ENCODE measurements at regions not wholly inside any gene's neighbourhood (a gene's known extent, or its start where the extent isn't known, plus 50 kb on each side); places are given as distances from the start of the nearest gene placed in this dataset.

- no peak for ATAC-seq
- H3K4me1 ChIP-seq, result no peaks in the 10 kb centered on the region
- H3K36me3 ChIP-seq (ENCODE audit: insufficient read depth in 1 of 2, low read depth in 1 of 2), result no peaks in the 10 kb centered on the region
- intact Hi-C loops (cut with DNase I), result no loop called here
- no peak overlapping the region for H3K4me3 ChIP-seq
- no peak overlapping the region for H3K27ac ChIP-seq
- no peaks in the 10 kb centered on the region for H3K27me3 ChIP-seq (ENCODE audit: insufficient read depth in 3 of 3, low read length in 2 of 3)
- DNase-seq, result no peak
- TF ChIP-seq CTCF (IDR thresholded peaks at IDR 0.05), result no peak
- no peaks in the 10 kb centered on the region for H3K9me3 ChIP-seq
These were observed 387.5 kb downstream of the ADCYAP1 start for GRCh38 chr18:1292167-1292566.

GRCh38 chr18:1294229-1294628 lies 389.6 kb downstream of the ADCYAP1 start:
- no peaks in the 10 kb centered on the region for H3K27me3 ChIP-seq (ENCODE audit: insufficient read depth in 3 of 3, low read length in 2 of 3)
- H3K4me3 ChIP-seq, result no peak overlapping the region
- H3K36me3 ChIP-seq (ENCODE audit: insufficient read depth in 1 of 2, low read depth in 1 of 2), result no peaks in the 10 kb centered on the region
- no peaks in the 10 kb centered on the region for H3K4me1 ChIP-seq
- no peak for ATAC-seq
- TF ChIP-seq CTCF (IDR thresholded peaks at IDR 0.05), result no peak
- WGBS, 3 donors, result 55 to 64% (median 61%) methylated on average over 4 of the region's 4 CpGs
- no peaks in the 10 kb centered on the region for H3K9me3 ChIP-seq
- no peak overlapping the region for H3K27ac ChIP-seq
- intact Hi-C loops (cut with DNase I), result no loop called here
- DNase-seq, result no peak

- WGBS, 3 donors, result 70 to 77% (median 73%) methylated on average over 6 of the region's 6 CpGs
- Histone ChIP-seq H3K4me3 (no peak overlapping the region), H3K36me3 (ENCODE audit: insufficient read depth in 1 of 2, low read depth in 1 of 2) (no peaks in the 10 kb centered on the region), H3K9me3 (no peaks in the 10 kb centered on the region), H3K4me1 (no peaks in the 10 kb centered on the region), H3K27ac (no peak overlapping the region), H3K27me3 (ENCODE audit: insufficient read depth in 3 of 3, low read length in 2 of 3) (no peaks in the 10 kb centered on the region)
- intact Hi-C loops (cut with DNase I), result no loop called here
- no peak for ATAC-seq
- DNase-seq, result no peak
- TF ChIP-seq CTCF (IDR thresholded peaks at IDR 0.05), result no peak
These were observed 391.6 kb downstream of the ADCYAP1 start for GRCh38 chr18:1296237-1296636.

GRCh38 chr18:1302861-1303260 lies 398.2 kb downstream of the ADCYAP1 start:
- ATAC-seq, result no peak
- Histone ChIP-seq H3K27me3 (ENCODE audit: insufficient read depth in 3 of 3, low read length in 2 of 3) (no peaks in the 10 kb centered on the region), H3K36me3 (ENCODE audit: insufficient read depth in 1 of 2, low read depth in 1 of 2) (no peaks in the 10 kb centered on the region), H3K9me3 (no peaks in the 10 kb centered on the region), H3K4me1 (no peaks in the 10 kb centered on the region), H3K4me3 (no peak overlapping the region), H3K27ac (no peak overlapping the region)
- intact Hi-C loops (cut with DNase I), result no loop called here
- TF ChIP-seq CTCF (IDR thresholded peaks at IDR 0.05), result no peak
- DNase-seq, result no peak

- TF ChIP-seq CTCF (IDR thresholded peaks at IDR 0.05), result no peak
- DNase-seq (no peak), ATAC-seq (no peak)
- Histone ChIP-seq H3K27me3 (ENCODE audit: insufficient read depth in 3 of 3, low read length in 2 of 3) (no peaks in the 10 kb centered on the region), H3K4me1 (no peaks in the 10 kb centered on the region), H3K27ac (no peak overlapping the region), H3K4me3 (no peak overlapping the region), H3K9me3 (no peaks in the 10 kb centered on the region), H3K36me3 (ENCODE audit: insufficient read depth in 1 of 2, low read depth in 1 of 2) (no peaks in the 10 kb centered on the region)
- intact Hi-C loops (cut with DNase I), result no loop called here
- WGBS, 3 donors, result 36 to 48% (median 44%) methylated on average over 4 of the region's 4 CpGs
These were observed 399.8 kb downstream of the ADCYAP1 start for GRCh38 chr18:1304392-1304992.
